Germinal center (tissue), 1 donor: ENCODE measurements at regions not wholly inside any gene's neighbourhood (a gene's known extent, or its start where the extent isn't known, plus 50 kb on each side); places are given as distances from the start of the nearest gene placed in this dataset.
"Not testable (repeated sequence)": the region's sequence is repeated elsewhere in the genome, so short reads cannot be mapped to it uniquely, and the experiment has no call there.

ENCODE experiments used
- DNase-seq: peaks from one replicate; pipeline ENCODE4 v3.0.0; 2012; ENCODE audit warnings: mixed read lengths, low spot score

DNA sequence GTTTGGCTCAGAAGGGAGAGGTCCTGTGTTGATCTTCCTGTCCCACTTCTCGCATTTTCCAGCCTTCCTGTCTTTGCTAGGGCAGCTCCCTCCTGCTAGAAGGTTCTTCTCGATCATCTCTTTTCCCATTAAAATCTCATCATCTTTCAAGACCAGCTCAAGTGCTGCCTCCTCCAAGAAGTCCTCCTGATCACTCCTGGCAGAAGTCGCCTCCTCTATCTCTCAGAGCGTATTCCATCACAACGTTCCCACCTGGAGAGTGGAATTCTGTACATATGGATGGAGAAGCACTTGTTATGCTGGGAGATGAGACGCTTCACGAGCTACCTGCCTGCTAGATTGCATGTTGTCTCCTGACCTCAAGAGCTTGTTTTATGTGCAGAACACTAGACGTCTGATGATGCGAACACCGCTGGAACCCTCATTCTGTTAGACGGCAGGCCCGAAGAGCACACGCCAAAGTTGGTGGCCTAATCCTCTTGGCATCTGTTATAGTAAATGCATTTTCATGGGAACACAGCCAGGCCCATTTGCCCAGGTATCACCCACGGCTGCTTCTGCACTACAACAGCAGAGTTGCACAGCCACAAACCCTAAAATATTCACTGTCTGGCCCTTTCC, 68.0 kb upstream of the INSIG1 start:
- DNase-seq: no peak

DNA sequence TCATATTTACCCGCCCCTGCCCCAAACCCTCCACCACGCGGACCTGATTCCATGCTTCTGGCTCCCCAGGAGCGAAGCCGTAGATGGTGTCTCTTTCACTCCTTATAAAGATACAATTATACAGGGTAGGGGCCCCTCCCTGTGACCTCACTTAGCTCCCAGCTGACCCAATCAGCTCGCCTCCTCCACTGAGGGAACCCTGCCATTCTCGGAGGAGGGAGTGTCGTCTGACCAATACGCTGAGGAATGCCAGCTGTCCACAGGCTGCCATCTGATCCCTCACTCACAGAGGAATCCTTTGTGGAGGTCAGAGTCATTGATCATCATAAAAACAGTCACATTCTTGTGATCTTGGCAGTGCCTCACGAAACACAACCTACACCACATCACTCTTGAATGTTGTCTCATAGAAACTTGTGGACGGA, 67.5 kb upstream of the INSIG1 start:
- no peak for DNase-seq

DNA sequence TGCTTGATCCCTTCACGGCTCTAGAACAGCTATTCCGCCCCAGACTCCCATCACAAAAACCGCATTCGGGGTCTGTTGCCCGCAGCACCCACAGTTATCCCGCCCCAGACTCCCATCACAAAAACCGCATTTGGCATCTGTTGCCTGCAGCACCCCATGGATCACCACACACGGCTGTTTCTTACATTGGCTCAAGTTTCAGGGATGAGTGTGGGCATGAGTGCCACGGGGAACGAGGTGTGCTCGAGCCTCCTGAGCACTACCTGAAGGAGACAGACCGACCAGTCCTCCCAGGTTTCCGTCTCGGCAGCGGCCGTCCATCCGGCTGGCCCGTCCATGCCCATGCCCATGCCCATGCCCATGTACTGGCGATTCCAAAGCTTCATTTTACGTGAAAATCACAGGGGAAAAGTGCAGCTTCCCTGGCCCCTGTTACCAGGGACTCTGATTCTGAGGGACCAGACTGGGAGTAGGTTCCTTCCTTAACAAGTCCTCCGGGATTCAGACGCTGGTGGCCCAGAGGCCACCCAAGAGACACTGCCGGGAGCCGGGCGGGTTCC, 66.4 kb upstream of the INSIG1 start:
- no peak for DNase-seq

DNA sequence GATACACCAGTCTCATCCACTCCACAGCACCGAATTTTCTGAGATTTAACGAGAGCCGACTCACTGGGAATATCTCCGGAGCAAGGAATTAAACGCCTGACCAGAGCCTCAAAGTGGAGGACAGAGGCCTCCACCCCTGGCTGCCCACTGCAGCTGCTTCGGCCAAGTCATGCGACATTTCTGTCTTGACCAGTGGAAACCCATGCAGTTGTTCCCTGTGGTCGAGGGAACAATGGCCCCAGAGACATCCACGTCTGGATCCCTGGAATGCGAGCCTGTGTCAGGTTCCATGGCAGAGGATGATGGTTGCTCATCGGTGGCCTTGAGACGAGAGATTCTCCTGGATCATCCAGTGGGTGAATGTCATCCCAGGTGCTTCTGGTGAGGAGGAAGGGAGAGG, 65.7 kb upstream of the INSIG1 start:
- no peak for DNase-seq

DNA sequence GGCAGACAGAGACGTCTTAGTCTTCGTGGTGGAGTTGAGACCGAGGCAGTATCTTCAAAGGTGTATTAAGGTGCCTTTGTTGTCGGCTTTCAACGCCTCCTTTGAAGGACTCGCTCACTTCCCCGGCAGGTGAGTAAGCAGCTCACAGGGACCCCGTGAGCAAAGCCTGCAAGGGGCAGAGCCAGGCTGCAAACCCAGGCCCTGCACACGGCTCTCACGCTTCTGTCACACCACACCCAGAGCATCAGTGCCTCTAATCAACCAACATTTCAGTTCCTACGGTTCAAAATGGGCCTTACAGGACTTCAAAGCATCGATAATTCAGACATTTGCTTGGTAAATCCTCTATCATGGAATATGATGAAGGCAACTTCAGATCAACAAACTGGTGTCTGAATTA, 64.8 kb upstream of the INSIG1 start:
- DNase-seq: no peak

DNA sequence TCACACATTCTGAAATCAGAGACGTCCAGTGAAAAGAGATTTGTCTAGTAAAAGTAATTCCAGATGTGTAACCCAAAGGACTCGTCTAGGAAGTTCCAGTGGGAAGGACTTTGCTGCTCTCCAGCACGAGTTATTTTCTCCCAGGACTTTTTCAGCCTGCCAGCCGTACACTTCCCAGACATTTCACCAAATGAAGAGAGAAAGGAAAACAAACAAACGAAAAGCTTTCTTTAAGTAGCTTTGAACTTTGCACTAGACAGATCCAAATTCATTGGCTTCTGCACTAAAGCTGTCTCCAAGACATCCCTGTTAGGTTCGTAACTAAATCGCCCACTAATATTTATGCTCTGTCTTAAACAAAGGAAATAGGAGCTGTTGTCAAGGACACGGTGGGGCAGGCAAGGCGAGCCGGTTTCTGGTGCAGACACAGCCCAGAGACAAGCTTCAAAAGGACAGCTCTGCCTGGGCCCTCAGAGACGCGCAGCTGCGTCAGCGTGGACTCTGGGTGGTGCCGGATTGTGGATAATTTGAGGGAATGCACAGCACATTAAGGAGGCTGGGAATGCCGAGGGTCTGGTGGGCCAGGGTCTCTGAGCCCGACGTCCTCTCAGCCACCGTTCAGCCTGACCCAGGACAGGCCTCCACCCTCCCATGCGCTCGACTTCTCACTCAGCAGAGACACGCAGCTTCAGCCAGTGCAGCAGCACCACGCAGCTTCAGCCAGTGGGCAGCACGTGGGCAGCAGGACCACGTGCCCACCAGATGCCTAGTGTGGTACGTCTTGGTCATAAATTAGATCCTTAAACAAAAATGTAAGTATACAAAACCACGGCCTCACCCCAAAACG, 64.1 kb upstream of the INSIG1 start:
- DNase-seq: no peak

DNA sequence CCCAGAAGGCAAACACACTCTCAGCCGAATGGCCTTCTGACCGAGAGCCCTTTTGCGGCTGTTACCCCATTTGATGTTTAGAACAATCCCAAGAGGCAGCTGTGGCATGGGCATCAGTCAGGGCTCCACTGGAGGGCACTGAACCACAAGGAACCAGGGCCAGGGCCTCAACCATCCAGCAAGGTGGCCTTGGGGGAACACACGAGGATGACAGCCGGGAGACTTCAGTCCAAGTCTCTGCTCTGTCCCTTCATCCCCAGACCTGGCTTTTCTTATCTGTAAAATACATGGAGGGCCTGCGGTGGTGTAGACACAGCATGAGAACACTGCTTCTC, 63.6 kb upstream of the INSIG1 start:
- no peak for DNase-seq

DNA sequence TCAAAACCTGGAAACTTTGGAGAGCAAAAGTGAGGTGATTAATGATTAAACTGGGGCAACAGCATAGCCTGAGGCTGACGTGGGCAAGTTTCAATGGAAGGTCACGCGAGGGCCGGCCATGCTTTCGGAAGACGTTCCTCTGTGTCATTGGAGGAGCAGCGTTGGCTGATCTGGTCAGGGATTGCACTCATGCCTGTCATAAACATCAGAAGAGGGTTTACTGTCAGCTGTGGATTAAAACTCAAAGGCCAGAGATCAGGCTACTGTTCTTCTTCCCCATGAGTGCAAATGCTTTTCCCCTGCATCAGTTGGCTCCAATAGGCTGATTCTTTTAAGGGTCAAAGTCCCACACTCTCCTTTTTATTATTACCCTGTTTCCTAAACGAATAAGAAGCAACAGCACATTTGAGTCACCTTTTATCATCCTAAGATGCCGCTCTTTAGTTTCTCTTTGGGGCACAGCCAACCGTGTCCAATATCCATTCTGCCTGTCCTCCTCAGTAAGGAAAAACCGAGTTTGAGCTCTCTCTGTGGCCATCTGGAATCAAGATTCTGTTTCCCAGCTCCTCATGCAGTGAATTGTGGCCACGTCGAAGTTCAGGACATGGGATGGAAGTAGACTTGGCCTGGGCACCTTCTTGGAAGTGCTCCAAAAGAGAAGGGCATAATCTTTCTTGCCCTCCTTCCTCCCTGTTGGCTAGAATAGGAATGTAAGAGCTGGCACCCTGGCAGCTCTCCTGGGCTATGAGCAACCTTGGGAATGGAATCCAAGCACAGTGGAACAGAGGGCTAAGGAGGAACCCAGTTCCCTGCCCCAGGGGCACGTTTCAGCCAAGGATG, 62.5 kb upstream of the INSIG1 start:
- DNase-seq: no peak

DNA sequence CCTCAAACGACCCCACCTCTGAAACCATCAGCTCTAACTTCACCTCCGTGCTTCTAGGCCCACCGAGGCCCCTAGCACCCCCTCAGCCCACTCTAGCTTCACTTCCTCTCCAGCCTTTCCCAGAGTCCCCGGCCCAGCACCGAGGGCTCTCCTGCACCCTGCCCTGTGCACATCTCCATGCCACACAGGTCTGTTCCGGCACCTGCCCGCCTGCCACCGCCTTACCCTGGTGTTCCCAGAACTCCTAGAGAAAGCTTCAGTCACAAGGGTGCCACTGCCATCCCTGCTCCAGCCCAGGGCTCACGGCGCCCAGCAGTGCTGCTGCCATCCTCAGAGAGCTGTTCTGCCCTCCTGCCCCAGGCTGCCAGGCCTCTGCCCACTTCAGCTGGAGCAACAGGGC, 61.3 kb upstream of the INSIG1 start:
- no peak for DNase-seq

DNA sequence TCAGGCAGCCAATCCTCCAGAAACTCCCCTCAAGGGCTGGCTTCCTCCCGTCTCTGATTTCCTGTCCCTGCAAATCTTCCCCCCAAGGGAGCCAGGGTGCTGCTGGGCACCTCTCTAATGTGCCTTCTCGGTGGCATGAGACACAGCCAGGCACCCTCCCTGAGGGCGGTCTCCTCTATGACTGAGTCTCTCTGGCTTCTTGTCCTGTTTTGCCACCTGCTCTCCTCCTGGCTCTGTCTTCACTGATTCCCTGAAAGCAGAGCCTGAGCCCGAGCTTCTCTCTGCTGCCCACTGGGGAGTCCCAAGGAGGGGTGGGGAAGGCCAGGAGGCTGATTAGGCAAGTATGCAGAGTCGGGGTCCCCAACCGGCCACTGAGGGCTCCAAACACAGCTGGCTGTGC, 60.4 kb upstream of the INSIG1 start:
- DNase-seq: no peak

DNA sequence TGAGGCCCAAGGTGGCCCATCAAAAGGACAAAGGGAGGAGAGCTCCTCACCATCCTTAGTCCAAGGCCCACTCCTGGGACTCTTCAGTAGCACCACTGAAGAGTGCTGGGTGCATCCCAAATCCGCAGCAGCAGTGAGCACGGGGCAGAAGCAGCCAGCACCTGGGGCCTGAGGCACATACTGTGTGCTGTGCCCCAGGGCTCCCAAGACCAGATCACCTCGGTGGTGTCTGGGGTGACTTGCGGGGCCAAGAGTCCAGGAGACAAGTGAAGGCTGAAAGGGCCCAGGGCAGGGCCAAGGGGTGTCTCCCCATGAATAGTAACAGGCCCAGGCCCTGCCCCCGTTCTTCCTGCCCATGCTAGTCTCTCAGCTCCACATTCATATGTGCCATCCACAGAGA, 59.9 kb upstream of the INSIG1 start:
- DNase-seq: no peak

DNA sequence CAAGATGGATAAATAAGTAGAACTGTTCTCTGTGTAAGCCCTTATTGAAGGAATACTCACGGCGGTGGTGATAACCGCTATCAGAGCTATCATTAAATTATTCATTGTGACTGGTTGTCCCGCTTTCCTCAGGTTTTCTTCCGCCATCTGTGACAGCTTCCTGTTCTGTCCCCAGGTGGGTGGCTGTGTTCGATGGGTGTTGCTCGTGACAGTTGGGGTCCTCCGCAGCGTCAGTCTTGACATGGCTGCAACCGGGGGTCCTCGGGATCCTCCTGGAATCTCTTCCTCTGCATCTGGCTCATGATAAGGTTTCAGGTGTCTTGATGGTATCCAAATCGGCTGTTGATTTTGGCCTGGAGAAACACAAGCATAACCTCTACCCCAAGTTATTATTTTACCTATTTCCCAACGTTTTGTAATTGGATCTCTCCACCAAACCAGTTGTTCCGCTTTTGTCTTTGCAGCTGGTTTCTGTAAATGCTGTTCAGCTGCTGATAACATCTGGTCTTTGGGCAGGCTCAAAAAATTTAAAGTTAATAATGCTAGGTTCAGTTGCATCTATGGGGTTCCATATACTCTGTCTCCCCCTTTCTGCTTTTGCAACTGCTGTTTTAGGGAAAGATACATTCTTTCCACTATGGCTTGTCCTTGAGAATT, 58.1 kb upstream of the INSIG1 start:
- not testable (repeated sequence) for DNase-seq

DNA sequence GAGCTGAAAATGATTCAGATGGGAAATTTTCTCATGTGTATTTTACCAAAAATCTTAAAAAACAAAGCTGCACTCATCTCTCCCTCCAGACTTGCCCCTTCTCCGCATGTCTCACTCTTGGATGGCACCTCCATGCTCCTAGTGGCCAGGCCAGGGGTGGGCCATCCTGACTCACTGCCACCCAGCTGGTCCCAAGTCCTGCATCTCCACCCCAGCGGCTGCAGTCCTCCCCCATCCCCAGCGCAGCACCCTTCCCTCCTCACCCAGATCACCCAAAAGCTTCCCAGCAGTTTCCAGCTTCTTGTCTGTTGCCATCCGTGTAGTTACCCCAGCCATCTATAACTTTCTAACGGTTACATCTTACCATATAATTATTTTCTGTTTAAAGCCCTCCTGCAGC, 53.0 kb upstream of the INSIG1 start:
- DNase-seq: no peak

DNA sequence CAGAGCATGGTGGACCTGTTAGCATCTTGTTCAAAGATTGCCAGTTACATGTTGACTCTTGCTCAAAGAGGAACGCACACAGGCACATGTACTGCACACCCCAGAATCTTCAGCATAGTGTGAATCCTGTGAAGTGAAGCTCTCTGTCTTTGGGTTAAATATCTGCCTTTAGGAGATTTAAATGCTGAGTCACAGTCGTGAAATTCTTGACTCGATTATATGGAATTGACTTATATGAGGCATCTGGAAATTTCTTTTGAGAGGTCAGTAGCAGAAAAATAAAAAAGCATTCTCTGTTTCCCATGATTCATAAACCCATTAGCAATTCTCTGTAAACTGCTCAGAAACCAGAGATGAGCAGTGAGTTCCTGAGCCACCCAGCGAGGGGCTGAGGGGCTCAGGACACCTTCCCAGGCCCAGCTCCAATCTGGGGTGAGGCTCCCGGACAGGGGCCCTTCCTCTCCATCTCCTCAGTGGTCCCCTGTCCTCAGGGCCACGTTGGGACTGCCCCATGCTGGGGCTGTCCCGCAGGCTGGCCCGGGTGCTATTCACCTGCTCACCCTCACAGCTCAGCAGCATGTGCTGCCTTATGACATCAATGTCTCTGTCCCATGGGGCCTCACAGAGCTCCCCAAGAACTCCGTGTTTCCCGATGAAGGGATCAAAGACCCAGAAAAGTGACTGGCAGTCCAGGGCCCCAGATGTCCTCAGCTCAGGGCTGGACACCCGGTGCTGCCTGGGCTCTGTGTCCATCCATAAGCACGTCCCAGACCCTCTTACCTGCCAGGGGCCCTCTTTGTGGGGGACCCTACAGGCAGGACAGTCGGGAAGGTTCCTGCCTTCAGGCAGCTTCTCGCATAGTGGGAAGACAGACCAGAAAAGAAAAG, 50.0 kb upstream of the INSIG1 start:
- DNase-seq: no peak
